NCI-H2196 (cell line): ENCODE measurements at regions not wholly inside any gene's neighbourhood (a gene's known extent, or its start where the extent isn't known, plus 50 kb on each side); places are given as distances from the start of the nearest gene placed in this dataset.
A peak's percentile ranks its signal among the peaks of the same experiment; 100 is the strongest.
"Not testable (repeated sequence)": the region's sequence is repeated elsewhere in the genome, so short reads cannot be mapped to it uniquely, and the experiment has no call there.

Source experiments
- DNase-seq: peaks from one replicate; lab custom pipeline; 2025; ENCODE audit not compliant: unreplicated experiment; lab: John Stamatoyannopoulos, UW

DNA sequence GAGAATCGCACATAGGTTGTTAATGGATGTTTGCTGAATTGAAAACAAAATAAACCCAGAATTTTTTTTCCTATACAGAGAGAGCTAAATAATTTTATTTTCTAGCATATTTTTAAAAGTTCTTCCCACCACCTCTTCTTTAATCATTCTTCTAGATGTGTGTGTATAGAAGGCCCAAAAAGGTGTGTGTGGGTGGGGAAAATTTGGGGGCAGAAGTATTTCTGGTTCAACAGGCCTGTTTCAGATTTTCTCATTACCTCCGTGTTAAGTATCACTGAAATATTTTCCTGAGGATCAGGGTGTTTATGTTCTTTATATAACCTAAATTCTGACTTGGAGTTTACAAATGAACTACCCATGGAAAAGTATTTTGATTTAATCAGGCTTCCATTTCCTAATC, 144.2 kb upstream of the ZNF804B start:
- DNase-seq, result no peak

DNA sequence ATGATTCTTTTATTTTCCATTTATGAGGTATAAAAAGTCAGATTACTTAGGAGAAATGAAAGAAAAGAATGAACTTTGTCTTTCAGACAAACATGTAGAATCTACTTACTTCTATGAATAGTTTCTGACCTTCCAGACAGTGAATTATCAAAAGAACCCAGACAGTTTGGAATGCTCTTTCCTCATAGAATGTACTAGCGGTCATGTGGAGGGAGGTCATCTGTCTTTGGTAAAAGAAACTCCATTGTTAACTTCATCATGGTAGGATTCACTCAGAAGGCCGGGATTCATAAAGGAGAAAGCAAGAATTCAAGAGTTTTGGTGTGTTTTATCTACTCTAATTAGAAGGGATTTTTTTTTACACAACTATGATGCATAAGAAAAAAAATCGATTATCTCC, 144.8 kb upstream of the ZNF804B start:
- DNase-seq, result no peak

DNA sequence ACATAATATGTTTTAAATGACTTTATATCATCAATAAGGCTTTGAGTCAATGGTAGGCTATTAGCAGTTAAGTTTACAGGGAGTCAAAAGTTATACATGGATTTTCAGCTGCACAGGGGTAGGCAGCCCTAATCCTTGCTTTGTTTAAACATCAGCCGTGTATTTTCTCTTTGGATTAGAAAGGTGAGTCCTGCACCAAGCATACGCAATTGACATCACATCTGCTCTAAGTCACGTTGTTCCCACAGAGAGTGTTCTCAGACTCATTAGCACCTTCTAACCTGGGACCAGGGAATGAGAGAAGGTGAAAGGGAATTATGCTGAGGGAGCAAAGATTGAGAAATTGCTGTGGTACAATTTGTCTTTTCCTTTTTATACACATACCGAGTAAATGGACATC, 148.6 kb upstream of the ZNF804B start:
- DNase-seq, result no peak

GRCh38 chr7:88600695-88601094, 158.8 kb upstream of the ZNF804B start:
- no peak for DNase-seq

DNA sequence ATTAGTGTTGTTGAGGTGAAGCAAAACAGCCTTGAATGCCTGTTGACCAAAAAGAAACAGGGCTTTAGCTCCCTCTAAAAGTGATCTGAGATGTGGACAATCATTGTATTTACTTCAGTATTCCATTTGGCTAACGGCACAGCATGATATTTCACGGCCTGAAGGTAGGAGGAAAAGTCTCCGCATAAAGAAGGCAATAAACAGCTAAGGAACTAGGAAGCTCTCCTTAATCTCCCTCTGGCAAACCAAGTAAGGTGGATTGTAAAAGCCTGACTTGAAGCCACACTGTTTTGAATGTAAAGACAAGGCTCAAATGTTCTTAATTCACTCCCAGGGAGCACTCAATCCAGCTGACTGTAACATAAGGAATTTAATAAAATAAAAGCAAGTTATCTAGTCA, 160.0 kb upstream of the ZNF804B start:
- DNase-seq, result no peak

DNA sequence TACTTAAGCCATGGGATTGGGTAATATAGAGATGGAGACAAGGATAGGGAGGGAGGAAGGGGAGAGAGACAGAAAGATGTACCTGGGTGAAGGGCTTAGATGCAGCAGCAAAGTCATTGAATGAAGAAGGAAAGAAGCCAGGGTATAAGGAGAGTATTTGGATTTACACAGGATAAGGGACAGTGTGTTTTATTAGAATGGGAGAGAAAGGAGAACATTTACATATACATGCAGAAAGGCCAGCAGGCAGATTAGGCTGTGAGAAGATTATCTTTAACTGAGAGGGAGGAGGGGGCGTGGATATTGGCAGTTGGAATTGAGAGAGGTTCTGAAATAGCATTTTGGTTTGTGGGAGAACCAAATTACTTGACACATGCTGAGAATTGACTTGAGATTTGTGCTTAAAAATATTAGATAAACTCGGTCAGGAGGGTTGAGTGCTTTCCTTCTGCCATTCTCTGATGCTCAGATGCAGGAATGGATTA, 161.5 kb upstream of the ZNF804B start:
- DNase-seq, result no peak

- DNase-seq, result no peak
Measured at GRCh38 chr7:88590963-88591362, 168.5 kb upstream of the ZNF804B start.

- no peak for DNase-seq
Measured at GRCh38 chr7:88589927-88590326, 169.6 kb upstream of the ZNF804B start.

GRCh38 chr7:88586890-88587289, 172.6 kb upstream of the ZNF804B start:
- no peak for DNase-seq

DNA sequence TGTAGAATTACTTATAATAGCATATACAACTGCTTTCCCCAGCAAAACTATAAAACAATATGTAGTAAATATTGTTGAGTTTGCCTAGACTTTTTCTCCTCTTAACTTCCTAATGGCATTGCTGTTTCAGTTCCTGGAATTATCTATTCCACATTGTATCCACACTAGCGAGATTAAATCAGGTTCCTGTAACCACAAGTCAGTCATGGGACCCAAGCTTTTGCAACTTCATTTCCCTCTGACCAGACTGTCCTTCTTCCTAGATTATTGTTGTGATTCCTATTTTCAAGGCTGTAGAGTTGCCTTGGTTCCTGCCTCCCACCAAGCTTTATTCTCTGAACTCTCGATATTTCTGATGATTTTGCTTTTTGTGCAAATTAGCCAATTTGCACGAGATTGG, 173.3 kb upstream of the ZNF804B start:
- no peak for DNase-seq

GRCh38 chr7:88576720-88577119, 182.8 kb upstream of the ZNF804B start:
- DNase-seq, result no peak

DNA sequence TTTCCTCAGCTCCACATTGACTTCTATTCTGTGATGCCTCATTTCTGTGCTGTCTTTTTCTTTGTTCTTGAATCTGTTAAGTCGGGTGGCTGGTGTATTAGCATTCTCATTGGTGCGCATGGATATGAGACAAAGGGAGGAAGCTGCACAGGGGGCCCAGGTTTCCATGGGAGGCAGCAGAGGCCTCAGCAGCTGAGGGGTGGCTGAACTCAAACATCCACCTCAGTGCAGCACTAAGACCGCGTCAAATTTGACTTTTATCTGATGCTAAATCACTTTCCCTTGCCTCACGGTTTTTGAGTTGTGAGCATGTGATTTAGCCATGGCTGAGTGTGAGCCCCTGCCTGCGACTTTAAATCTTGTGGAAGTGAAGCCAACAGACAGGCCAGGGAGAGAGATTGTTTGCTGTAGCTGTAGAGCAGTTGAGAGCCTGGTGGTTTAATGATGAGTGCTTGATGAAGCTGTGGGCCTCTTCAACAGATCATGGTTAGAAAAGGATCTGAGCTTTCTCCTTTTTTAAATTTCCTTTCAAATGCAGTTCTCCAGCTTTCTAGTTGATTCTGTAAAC, 193.3 kb upstream of the ZNF804B start:
- no peak for DNase-seq

- DNase-seq, result no peak
Measured at GRCh38 chr7:88565401-88565800, 194.1 kb upstream of the ZNF804B start.

GRCh38 chr7:88556441-88556840, 203.1 kb upstream of the ZNF804B start:
- DNase-seq, result not testable (repeated sequence)

DNA sequence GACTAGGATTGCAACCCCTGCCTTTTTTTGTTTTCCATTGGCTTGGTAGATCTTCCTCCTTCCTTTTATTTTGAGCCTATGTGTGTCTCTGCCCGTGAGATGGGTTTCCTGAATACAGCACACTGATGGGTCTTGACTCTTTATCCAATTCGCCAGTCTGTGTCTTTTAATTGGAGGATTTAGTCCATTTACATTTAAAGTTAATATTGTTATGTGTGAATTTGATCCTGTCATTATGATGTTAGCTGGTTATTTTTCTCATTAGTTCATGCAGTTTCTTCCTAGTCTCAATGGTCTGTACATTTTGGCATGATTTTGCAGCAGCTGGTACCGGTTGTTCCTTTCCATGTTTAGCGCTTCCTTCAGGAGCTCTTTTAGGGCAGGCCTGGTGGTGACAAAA, 204.7 kb upstream of the ZNF804B start:
- DNase-seq, result not testable (repeated sequence)

GRCh38 chr7:88548399-88548798, 211.1 kb upstream of the ZNF804B start:
- DNase-seq, result no peak

- peak; percentile 3 for DNase-seq
Measured at GRCh38 chr7:88546808-88547207, 212.7 kb upstream of the ZNF804B start.

- DNase-seq, result no peak
Measured at GRCh38 chr7:88545663-88546062, 213.8 kb upstream of the ZNF804B start.

- no peak for DNase-seq
Measured at GRCh38 chr7:88540012-88540411, 219.5 kb upstream of the ZNF804B start.

DNA sequence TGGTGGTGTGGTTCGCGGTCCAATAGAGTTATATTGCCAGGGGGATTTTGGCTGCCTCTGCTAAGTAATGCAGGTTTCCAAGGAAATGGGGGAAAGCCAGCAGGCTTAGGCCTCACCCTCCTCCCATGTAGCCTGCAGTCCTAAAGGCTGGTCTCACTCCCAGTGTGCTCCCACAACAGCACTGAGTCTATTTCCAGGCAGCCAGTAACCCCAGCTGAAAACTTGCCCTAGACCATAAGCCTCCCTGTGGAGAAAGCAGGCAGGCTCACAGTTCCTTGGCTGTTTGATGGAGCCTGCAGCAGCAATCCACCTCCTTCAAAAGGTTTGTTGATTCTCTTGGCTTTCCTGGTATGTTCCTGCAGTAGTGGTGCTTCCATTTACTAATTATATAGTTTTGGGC, 220.0 kb upstream of the ZNF804B start:
- no peak for DNase-seq

DNA sequence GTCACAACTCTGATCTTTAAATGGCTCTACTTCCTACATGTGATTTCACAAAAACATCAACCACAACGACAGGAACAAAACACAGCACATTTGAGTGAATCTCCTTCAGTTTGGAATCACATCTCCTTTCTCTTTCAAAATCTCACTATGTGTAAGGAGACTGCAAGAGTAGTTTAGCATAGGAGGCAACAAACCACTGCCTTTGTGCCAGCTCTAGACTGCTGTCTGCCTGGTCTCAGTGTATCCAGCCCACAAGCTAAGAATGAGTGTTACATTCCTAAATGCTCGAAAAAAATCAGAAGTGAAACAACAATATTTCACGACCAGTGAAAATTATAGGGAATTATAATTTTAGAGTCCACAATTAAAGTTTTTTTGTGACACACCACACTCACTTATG, 217.0 kb upstream of the STEAP4 start:
- no peak for DNase-seq

GRCh38 chr7:88522771-88523293, 216.1 kb upstream of the STEAP4 start:
- no peak for DNase-seq

DNA sequence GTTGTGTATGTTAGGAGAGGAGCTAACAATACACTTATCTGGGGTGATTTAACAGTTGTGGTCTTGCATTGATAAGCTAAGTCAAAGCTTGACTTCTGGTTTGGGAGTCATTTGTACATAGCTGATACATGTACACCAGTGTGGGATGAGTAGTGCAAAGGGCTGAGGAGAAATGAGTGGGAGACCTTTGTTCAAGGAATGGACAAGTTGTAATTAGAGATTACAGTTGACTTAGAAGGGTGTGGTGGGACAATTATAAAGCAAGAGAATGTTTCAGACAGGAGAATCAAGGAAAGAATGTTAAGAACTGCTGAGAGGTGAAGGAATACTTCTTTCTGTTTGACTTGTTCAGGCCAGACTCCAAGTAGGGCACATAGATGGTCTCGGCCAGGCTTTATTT, 209.7 kb upstream of the STEAP4 start:
- no peak for DNase-seq
